Stimulated activated CD4-positive, alpha-beta T cell treated with anti-CD3 and anti-CD28 coated beads, Interleukin-1b, Interleukin-23, amount 100 ng/mL, for 4 hours (primary cell): ENCODE measurements at regions not wholly inside any gene's neighbourhood (a gene's known extent, or its start where the extent isn't known, plus 50 kb on each side); places are given as distances from the start of the nearest gene placed in this dataset.
"Not testable (repeated sequence)": the region's sequence is repeated elsewhere in the genome, so short reads cannot be mapped to it uniquely, and the experiment has no call there.

Experiments
- DNase-seq, 2 donors: peaks; one replicate each; pipeline ENCODE4 v3.0.0-alpha.2; 2020; ENCODE audit warnings: low read depth in 2 of 2

DNA sequence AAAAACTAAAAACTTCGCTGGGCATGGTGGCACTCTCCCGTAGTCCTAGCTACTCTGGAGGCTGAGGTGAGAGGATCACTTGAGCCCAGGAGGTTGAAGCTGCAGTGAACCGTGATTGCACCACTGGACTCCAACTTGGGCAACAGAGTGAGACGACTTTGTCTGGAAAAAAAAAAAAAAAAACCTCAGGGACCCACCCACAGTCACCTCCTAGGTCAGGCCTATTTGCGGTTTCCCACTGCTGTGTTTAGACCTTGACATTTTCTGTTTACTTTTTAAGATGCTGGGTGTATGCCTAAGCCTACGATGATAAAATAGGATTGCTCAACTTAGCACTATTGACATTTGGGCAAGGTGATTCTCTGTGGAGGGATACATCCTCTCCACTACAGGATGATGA is 197.4 kb upstream of the TBL1X start:
- no peak for DNase-seq

DNA sequence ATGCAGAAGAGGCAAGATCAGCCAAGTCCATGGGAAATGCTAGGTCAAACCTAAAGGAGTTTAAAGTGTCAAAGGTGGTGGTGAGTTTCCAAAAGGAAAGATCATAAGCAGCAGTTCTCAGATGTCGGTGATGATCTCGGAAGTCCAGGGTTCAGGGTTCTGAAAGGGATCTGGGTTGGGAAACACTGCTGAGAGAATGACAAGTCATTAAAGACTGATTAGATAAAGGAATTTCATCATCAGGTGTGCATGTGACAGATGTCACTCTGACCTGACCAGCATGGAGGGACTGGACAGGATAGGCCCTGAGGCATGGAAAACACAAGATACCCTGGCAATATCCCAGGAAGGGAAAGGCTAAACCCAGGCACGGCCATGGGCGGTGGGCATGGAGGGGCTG is 195.7 kb upstream of the TBL1X start:
- no peak for DNase-seq

DNA sequence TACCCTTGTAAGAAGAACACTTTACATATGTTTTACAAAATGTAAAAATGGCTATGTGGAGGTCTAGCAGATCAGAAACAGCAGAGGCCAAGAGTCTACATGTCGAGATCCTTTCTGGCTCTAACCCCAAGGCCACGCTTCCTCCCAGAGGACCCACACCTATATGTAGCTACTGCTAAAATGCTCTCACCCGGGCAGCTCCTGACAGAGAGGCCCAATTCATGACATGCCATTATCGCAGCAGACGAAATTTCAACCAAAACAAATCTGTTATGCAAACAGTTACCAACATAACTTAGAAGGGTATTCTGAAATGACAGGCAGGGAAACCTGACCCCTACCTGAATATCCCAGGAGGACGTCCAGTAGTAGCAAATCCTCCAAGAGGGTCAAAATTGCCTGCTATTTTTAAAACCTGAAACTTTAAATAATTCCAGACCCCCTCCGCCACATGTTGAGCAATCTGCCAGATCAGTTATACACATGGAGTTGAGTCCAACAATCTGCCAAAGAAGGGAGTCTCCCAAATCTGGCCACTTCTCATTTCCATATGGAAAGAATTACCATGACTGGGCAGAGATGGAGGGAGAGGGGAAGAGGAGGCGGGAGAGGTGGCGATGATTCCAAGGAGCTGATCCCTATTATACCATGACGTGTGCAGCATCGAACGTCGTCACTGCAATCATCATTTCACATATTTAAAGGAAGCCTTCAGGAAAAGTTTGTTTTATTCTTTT is 192.9 kb upstream of the TBL1X start:
- DNase-seq: no peak

DNA sequence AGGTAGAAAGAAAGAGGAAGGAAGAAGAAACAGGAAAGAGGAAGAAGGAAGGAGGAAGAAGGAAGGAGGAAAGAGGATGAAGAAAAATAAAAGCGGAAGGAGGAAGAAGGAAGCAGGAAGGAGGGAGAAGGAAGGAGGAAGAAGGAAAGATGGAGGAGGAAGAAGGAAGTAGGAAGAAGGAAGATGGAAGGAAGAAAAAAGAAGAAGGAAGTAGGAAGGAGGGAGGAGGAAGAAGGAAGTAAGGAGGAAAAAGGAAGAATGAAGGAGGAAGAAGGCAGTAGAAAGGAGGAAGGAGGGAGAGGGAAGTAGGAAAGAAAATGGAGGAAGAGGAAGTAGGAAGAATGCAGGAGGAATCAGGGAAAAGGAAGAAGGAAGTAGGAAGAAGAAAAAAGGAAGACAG is 191.1 kb upstream of the TBL1X start:
- no peak for DNase-seq

DNA sequence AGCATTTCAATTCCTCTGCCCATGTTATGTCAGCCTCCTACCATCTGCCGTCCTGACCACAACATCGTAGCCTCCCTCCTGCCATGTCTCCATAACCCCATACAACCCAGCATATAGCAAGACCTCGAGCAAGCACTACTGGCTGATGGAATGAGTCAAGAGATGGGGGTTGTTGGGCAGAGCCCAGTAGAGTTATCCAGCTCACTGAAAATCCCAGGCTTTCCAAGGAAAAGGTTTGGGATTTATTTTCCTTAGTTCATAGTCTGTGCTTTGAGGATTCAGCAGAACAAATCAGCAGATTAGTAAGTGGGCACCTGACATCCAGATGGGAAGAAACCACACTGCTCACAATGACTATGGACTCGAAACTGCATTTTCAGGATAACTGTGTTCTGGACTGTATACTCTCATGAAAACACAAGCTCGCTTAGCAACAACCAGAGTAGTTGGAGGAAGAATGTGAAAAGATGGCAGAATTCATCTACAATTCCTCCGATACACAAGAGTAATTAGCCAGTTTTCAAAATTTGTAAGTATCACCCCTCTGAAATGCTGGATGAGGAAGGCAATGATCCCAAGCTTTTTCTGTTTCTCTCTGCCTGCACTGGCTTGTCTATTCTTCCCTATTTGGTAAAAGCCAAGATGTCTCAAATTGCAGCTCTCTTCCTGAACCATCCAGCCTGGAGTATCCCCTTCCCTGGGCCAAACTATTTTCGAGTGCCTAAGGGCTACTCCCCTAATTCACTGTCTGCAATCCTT is 186.2 kb upstream of the TBL1X start:
- no peak for DNase-seq

DNA sequence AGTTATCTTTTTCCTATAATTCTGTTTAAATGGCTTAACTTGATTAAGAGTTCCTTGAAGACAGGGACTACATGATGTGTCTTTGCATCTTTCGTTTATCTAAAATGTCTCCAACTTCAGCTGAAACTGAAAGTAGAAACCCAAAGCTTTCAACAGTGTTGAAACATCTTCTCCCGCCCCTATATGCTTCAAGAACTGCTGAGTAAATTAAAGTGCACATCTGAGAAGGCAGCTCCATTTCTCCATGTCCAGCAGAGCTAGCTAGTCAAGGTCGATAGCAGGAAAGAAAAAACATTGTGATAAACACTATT is 185.7 kb upstream of the TBL1X start:
- no peak for DNase-seq

DNA sequence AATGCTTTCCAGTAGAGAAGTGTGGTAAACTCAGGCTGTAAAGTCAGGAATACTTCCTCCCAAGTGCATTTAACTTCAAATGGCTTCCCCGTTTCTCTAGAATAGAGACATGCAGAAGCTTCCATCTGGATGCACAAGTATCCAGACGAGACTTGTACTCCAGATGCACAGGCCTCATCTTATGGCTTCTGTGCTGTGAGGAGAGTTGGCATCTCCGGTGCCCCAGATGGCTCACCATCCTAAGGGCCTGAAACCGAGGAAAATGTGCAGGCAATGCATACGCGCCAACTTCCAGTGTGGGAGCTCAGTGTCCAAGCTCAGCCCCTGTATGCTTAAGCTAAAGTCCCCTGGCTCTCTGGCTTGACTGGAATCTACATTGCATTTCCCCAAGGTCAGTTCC is 184.0 kb upstream of the TBL1X start:
- DNase-seq: no peak

DNA sequence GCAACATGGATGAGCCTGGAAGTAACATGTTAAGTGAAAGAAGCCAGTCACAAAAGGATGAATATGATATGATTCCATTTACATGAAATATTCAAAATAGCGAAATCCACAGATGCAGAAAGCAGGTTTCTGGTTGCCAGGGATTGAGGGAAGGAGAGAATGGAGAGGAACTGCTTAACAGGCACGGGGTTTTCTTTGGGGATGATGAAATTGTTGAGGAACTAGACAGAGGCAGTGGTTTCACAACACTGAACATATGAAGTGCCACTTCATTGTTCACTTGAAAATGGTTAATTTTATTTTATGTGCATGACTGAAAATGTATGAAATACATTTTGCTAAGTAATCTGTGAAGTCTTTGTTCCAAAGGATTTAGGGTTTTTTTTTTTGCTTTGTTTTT is 182.5 kb upstream of the TBL1X start:
- no peak for DNase-seq

DNA sequence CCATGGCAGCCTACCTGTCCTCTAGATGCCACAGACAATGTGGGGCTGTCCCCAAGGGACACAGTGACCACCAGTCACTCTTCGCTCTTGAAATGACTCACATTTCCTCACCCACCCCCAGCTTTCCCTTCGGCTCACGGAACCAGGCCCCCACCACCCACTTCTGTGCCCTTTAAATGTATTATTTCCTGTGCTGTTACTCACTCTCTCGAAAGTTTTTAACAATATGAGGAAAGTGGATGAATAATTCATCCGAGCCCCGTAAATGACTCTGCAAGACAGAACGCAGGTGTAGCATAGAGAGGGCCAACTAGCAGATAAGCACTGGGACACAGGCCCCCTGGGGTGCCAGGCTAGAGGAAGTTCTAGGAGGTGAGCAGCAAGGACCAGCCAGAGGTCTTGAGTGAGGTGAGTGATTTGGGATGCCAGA is 179.5 kb upstream of the TBL1X start:
- peak; percentile 44 to 46 for DNase-seq

DNA sequence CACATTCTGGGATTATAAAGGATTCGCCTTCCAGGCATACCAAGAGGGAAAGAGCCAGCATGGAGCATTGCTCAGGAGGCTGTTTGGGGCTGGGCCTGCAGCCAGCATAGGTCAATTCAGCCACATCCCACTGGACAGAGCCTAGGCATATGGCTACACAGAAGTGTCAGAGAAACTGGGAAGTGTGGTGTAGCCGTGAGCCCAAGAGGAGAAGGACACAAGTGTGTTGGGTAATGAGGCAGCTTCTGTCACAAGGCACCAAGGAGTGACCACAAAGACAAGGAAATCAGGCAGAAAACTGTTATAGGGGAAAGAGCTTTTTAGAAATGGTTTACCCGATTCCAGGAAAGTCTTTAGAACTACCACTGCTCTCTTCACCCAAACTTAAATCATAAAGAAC is 178.6 kb upstream of the TBL1X start:
- DNase-seq: no peak

DNA sequence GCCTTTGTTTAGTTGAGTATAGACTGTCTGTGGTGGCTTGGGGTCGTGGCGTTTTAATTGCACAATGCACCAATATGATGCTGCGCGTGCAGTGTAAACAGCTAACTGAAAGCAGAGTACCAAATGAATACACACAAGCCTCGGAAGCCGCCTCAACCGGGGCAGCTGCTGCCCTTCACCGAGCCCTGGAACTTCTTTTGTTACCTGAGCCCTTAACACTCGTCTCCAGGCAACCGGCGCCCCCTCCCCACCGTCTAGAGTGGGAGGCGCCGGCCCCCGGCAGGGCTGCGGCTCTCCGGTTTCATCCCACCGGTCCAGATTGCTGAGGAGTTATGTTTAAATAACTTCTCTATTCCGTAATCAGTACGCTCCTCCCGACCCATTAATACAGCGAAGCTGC is 173.2 kb upstream of the TBL1X start:
- DNase-seq: no peak

DNA sequence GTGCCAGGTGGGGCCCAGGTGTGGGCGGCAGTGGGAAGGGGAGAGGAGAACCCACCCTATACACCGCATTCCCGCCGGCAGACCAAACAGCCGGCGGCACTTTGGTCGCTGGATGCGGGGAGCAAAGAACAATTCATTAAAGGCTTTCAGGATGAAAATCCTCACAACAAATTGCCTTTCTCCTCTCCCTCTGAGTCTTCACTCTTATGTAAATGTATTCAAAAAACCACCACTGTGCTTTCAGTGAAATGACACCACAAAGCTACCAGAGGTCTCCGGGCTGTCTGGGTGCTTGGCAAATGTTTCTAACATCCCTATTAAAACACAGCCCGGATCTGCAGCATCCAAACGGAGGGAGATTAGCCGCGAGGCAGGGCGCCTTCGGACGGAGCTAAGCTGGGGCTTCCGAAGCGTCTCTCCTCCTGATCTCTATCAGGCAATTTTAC is 171.8 kb upstream of the TBL1X start:
- DNase-seq: no peak

DNA sequence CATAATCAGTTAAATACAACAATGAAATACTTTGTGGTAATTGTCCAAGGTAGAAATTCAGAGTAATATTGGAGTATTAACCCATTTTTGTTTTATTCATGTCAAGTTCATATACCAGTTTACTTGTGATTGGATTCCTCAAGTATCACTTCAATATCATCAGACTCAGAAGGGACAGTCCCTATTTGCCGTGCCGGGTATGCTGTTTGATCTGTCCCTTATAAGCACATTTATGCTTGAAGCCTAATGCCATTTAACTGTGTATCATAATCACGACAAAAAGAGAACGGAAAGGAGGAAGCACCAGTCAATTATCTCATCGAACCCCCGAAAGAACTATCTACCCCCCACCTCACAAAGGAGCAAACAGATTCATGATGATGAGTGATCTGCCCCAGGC is 171.0 kb upstream of the TBL1X start:
- DNase-seq: no peak

DNA sequence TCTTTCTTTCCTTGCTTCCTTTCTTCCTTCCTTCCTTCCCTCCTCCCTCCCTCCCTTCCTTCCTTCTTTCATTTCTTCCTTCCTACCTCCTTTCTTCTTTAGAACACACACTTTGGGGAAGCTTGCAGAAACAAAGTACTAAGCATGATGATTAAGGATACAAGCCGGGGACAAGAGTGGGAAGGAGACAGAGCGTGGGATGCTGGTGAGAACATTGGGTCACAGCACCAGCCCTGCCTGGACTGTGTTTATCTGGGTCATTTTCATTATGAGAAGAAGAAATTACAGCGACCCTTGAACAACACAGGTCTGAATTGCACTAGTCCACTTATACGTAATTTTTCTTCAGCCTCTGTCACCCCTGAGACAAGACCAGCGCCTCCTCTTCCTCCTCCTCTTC is 169.3 kb upstream of the TBL1X start:
- no peak for DNase-seq

DNA sequence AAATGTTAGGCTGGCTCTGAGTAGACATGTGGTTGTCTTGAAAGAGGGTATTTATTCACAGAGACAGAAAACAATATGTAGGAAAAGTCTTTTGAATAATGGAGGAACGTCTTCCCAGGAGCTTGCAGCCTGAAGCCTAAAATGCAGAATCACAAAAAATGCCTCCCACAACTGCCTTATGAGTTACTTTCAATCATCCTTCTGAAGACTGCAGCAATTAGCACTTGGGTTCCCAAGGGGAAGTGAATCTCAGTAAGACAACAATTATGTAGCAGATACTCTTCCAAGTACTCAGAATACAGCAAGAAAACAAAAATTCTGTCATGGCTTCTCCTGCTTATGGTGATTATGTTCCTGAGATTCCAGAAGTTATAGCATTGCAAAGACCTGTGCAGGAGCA is 166.6 kb upstream of the TBL1X start:
- DNase-seq: no peak

DNA sequence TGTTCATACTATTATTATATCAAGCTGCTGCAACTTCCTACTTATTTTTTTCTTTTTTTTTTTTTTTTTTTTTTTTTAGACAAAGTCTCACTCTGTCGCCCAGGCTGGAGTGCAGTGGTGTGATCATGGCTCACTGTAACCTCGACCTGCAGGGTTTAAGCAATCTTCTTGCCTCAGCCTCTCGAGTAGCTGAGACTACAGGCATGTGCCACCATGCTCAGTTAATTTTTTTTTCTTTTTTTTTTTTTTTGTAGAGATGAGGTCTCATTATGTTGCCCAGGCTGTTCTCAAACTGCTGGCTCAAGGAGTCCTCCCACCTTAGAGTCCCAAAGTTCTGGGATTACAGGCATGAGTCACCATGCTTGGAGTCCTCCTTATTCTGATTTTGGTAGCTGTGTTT is 165.2 kb upstream of the TBL1X start:
- DNase-seq: not testable (repeated sequence)

DNA sequence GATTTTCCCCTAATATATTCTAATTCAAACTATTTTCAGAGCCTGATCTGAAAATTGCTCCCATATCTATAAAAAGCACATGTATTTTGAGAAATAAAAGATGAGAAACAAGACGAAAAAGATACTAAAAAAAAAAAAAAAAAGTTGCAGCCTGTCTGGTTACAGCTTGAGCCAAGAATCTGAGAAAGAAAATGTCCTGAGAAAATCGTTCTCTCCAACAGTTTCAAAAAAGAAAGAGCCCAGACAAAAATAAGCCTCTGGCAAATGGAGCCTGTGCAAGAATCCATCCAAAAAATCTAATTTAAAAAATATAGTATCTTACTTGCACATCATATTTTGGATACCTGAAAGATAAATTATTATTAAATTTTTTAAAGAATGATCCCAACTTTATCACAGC is 163.0 kb upstream of the TBL1X start:
- DNase-seq: no peak

DNA sequence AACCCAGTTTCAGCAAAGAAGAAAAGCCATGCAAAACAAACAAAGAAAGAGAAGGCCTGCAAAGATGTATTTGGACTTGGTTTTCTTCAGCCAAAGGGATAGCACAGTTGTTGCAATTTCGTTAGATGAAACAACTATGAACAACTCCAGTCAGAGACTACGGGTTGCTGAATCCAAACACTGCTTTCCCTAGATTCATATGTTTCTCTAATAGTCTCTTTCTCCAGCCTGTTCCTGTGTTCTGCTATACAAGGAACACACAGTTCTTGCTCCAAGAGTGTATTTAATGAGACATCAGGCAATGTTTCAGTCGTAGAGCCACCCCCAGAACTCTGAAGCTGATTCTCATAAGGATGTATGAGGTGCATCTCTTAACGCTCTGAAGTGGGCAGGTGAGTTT is 162.5 kb upstream of the TBL1X start:
- no peak for DNase-seq

DNA sequence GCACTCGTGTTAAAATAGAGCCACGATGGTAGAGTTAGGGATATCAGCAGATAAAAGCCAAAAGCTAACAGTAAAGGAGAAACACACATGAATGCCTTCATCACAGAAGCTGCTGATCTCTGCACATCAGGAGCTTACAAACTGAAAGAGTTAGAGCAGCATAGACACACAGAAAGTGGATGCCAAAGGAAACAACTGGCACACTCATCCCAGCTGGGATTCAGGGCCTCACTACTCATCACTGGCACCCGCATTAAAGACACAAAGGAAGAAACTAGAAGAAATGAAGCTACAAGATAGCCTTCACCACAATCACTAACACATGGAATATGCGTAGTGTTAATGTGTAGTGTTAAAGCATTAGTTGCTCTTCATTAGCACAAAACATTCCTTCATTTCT is 156.4 kb upstream of the TBL1X start:
- no peak for DNase-seq

DNA sequence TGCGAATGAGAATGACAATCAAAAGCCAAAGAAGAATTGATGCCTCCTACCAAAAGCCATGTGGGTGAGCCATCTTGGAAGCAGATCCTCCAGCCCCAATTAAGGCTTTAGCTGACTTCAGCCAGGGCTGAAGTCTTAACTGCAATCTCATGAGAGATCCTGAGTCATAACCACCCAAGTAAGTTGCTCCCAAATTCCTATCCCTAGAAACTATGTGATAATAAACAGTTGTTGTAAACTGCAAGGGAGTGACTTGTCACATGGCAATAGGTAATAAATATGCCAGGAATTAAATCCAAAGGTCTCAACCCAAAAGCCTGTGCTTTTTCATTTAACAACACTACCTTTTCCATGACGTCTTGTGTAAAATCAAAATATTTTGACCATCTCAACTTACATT is 154.2 kb upstream of the TBL1X start:
- DNase-seq: no peak

DNA sequence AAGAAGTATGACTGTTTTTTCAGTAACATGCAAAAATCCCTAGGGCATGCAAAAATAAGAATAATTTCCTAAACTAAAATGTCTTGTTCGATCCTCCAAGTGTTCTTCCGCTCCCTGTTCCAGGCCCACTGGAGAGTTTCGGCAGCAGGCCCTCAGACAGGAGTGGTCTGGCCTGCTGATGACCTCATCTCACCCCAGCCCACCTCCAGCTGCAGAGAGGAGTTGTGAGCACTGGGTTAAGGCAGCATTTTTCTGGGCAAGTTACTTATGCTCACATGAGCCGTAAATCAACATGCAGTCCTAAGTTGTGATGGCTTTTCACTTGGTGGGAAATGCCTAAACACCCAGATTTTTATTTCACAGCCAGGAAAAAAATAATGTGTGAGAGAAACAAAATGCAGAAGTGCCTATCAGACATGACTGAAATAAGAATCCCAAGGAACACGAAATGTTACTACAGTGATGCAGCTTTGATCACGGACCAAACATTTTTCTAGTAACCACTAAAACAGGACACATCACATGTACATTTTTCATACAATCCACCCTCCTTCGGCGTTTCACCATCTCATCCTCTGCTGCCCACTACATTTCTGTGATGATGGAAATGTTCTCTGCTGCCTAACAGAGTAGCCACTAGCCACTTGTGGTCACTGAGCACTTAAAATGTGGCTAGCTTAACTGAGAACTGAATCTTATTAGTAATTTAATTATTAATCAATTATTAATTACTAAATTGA is 153.3 kb upstream of the TBL1X start:
- no peak for DNase-seq

DNA sequence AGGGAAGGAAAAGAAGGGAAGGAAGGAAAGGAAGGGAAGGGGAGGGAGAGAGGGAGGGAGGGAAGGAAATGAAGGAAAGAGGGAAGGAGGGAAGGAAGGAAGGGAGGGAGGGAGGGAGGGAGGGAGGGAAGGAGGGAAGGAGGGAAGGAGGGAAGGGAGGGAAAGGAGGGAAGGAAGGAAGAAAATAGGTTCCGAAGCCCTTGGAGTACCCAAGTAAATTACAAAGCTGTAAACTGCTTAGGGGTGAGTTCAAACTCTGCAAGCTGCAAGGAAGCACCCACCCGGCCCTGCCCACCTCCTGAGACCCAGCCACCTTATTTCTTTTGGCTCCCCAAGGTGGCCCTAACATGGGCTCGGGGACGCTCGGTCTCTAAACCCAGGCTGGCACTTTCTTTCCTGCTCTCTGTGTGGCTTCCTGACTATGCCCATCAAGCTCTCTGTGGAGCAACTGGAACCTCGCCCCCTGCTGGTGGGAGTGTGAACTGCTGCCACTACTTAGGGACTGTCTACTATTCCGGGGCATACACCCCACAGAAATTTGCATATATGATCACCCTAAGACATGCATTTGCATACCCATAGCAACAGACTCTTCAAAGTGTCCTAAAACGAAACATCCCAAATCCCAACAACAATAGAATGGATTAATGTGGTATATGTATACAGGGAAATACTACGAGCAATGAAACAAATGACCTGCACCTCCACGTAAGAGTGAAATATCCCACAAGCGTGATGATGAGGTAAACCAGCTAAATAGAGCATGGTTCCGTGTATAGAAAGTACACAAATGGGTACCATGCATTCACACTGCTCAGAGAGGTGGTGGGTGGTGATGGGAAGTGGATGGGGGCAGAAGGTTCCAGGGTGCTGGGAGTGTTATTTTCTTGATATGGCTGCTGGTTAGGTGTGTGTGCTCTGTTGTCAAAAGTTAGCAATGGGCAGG is 151.7 kb upstream of the TBL1X start:
- DNase-seq: peak; percentile 65 to 80
